ENCODE measurements at regions not wholly inside any gene's neighbourhood (a gene's known extent, or its start where the extent isn't known, plus 50 kb on each side); places are given as distances from the start of the nearest gene placed in this dataset.

DNA sequence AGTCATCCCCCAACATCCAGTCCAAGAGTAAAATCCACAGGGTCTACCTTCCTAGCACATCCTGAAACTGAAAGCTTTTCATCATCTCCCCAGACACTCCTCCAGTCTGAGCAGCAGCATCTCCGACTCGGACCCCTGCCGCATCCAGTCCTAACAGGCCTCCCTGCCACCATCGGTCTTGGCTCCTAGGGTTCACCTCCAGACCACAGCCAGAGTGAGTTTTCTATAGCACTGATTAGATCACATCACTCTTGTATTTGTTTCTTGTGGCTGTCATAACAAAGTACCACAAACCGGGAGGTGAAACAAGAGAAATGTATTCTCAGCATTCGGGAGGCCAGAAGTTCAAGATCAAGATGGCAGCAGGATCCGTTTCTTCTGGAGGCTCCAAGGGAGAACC lies 187.8 kb downstream of the TOMM20 start:
- H3K9me3 ChIP-seq (ENCODE audit: control insufficient read depth in 2 of 3, low read length in 3 of 3) = no peaks in the 10 kb centered on the region
- Mint-ChIP-seq H3K4me1 (peaks cover 6 to 21% (median 10%) of the 10 kb centered on the region in 7 donors), H3K27ac (no peak overlapping the region), H3K27me3 (no peaks in the 10 kb centered on the region), H3K36me3 (peaks cover 0 to 18% (median 0%) of the 10 kb centered on the region in 5 donors), H3K4me3 (no peak overlapping the region), H3K9me3 (peaks cover 0 to 14% (median 0%) of the 10 kb centered on the region in 11 donors)
- DNase-seq (peak in 1 of 9 donors; percentile 21), ATAC-seq (peak; percentile 31)
- no peaks in the 10 kb centered on the region for H3K36me3 ChIP-seq (ENCODE audit: control insufficient read depth in 2 of 3, insufficient read depth in 3 of 3, low read length in 3 of 3)
- ChIA-PET CTCF (no interaction called here), POLR2A (no interaction called here)
- H3K4me3 ChIP-seq (ENCODE audit: low read length) = no peak overlapping the region
- no peak overlapping the region for H3K27ac ChIP-seq (ENCODE audit: low read depth, low read length)
- H3K4me1 ChIP-seq (ENCODE audit: control insufficient read depth in 2 of 2, insufficient read depth in 2 of 2, low read length in 2 of 2) = no peaks in the 10 kb centered on the region
- no peaks in the 10 kb centered on the region for H3K27me3 ChIP-seq (ENCODE audit: control insufficient read depth in 2 of 2, insufficient read depth in 2 of 2, low read length in 2 of 2)
- intact Hi-C loops (cut with micrococcal nuclease) = no loop called here

DNA sequence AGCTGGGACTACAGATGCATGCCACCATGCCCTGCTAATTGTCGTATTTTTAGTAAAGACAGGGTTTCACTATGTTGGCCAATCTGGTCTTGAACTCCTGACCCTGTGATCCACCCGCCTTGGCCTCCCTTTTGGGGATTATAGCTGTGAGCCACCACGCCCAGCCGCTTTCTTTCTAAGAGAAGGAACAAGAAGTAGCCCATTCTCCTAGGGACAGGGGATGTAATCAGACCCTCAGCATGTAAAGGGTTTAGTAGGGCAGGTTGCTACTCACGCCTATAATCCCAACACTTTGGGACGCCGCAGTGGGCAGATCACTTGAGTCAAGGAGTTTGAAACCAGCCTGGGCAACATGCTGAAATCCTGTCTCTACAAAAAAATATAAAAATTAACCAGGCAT lies 189.7 kb downstream of the TOMM20 start:
- H3K4me3 Mint-ChIP-seq = no peak overlapping the region
- no peak overlapping the region for H3K27ac Mint-ChIP-seq
- CTCF ChIA-PET = interaction anchor here (0.7 kb wide), 1 partner anchor 11 kb away, joined by 3 read pairs; no protein-coding TSS in a partner anchor
- POLR2A ChIA-PET = no interaction called here
- Histone ChIP-seq H3K36me3 (ENCODE audit: control insufficient read depth in 2 of 3, insufficient read depth in 3 of 3, low read length in 3 of 3) (no peaks in the 10 kb centered on the region), H3K4me1 (ENCODE audit: control insufficient read depth in 2 of 2, insufficient read depth in 2 of 2, low read length in 2 of 2) (no peaks in the 10 kb centered on the region), H3K9me3 (ENCODE audit: control insufficient read depth in 2 of 3, low read length in 3 of 3) (no peaks in the 10 kb centered on the region), H3K4me3 (ENCODE audit: low read length) (no peak overlapping the region), H3K27me3 (ENCODE audit: control insufficient read depth in 2 of 2, insufficient read depth in 2 of 2, low read length in 2 of 2) (no peaks in the 10 kb centered on the region), H3K27ac (ENCODE audit: low read depth, low read length) (no peak overlapping the region)
- H3K27me3 Mint-ChIP-seq = no peaks in the 10 kb centered on the region
- intact Hi-C loops (cut with micrococcal nuclease) = no loop called here
- peaks cover 0 to 15% (median under 1%) of the 10 kb centered on the region in 7 donors for H3K4me1 Mint-ChIP-seq
- DNase-seq (peak in 1 of 9 donors; percentile 6), ATAC-seq (no peak)
- H3K9me3 Mint-ChIP-seq = peaks cover 0 to 5% (median 0%) of the 10 kb centered on the region in 11 donors
- H3K36me3 Mint-ChIP-seq = peaks cover 0 to 11% (median 0%) of the 10 kb centered on the region in 5 donors

DNA sequence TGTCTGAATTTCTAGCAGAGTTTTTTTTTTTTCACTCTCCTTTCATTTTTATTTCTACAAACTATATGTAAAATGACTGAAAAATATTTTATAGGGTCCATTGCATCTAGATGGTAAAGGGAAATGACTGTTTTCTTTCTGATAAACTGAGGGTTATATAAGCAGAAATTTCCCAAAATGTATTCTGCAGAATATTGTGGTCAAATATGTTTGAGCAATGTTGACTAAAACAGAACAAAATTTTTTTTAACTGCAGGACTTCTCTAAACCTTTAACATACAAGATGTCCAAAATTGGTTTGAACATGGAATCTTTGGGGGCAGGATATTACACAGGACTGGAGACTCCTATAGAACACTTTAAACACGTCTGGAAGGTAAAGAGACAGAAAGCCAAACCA lies 190.5 kb downstream of the TOMM20 start:
- H3K27ac ChIP-seq (ENCODE audit: low read depth, low read length) = no peak overlapping the region
- H3K9me3 ChIP-seq (ENCODE audit: control insufficient read depth in 2 of 3, low read length in 3 of 3) = no peaks in the 10 kb centered on the region
- peaks cover 0 to 2% (median 0%) of the 10 kb centered on the region in 11 donors for H3K9me3 Mint-ChIP-seq
- H3K4me3 ChIP-seq (ENCODE audit: low read length) = no peak overlapping the region
- no peak overlapping the region for H3K27ac Mint-ChIP-seq
- ChIA-PET CTCF (interaction anchor here (0.7 kb wide), 1 partner anchor 10 kb away, joined by 3 read pairs; no protein-coding TSS in a partner anchor), POLR2A (interaction anchor here (0.7 kb wide), 1 partner anchor 49 kb away, joined by 3 read pairs; no protein-coding TSS in a partner anchor)
- H3K36me3 ChIP-seq (ENCODE audit: control insufficient read depth in 2 of 3, insufficient read depth in 3 of 3, low read length in 3 of 3) = no peaks in the 10 kb centered on the region
- no peaks in the 10 kb centered on the region for H3K4me1 ChIP-seq (ENCODE audit: control insufficient read depth in 2 of 2, insufficient read depth in 2 of 2, low read length in 2 of 2)
- ATAC-seq = no peak
- intact Hi-C loops (cut with micrococcal nuclease) = no loop called here
- H3K36me3 Mint-ChIP-seq = peaks cover 0 to 6% (median 0%) of the 10 kb centered on the region in 5 donors
- H3K4me3 Mint-ChIP-seq = no peak overlapping the region
- no peak for DNase-seq
- no peaks in the 10 kb centered on the region for H3K27me3 ChIP-seq (ENCODE audit: control insufficient read depth in 2 of 2, insufficient read depth in 2 of 2, low read length in 2 of 2)
- peaks cover 0 to 22% (median 0%) of the 10 kb centered on the region in 7 donors for H3K4me1 Mint-ChIP-seq
- no peaks in the 10 kb centered on the region for H3K27me3 Mint-ChIP-seq

DNA sequence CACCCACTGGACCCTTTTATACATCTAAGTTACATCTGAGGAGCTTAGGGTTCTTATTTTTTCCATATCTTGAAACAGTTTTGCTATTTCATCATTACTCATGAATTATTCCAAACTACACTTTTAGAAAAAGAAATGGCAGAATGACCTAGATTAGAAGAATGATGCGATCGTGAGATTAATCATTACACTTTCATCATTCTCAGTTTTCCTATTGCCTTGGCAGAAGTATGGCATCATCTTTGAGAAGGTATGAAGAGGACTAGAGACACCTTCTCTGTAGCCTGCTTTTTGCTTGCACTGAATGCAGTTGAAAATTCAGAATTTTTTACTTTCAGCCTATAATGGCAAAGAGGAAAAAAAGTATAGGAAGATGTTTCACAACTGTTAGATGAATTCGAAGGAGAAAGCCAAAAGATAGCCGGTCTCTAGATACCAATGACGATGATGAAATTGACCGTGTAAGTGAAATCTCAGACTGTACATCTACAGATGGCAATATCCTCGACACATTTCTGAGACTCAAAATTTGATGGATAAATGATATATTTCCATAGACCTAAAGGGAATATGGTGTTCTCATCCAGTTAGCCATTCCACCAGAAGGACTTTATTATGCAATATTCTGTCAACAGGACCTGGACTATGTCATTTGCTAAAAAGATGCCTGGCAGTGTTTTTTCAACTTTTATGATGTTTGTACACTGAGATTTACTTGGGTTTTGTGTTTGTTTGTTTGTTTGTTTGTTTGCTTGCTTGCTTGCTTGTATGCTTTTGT lies 191.8 kb downstream of the TOMM20 start:
- ATAC-seq (no peak), DNase-seq (no peak)
- no peaks in the 10 kb centered on the region for H3K4me1 ChIP-seq (ENCODE audit: control insufficient read depth in 2 of 2, insufficient read depth in 2 of 2, low read length in 2 of 2)
- H3K36me3 ChIP-seq (ENCODE audit: control insufficient read depth in 2 of 3, insufficient read depth in 3 of 3, low read length in 3 of 3) = no peaks in the 10 kb centered on the region
- no peaks in the 10 kb centered on the region for H3K9me3 ChIP-seq (ENCODE audit: control insufficient read depth in 2 of 3, low read length in 3 of 3)
- H3K27ac ChIP-seq (ENCODE audit: low read depth, low read length) = no peak overlapping the region
- H3K36me3 Mint-ChIP-seq = peaks cover 0 to 4% (median 0%) of the 10 kb centered on the region in 5 donors
- intact Hi-C loops (cut with micrococcal nuclease) = no loop called here
- H3K27ac Mint-ChIP-seq = no peak overlapping the region
- H3K4me1 Mint-ChIP-seq = peaks cover 0 to 36% (median 4%) of the 10 kb centered on the region in 7 donors
- no peaks in the 10 kb centered on the region for H3K27me3 ChIP-seq (ENCODE audit: control insufficient read depth in 2 of 2, insufficient read depth in 2 of 2, low read length in 2 of 2)
- no peaks in the 10 kb centered on the region for H3K27me3 Mint-ChIP-seq
- CTCF ChIA-PET = no interaction called here
- H3K9me3 Mint-ChIP-seq = peaks cover 0 to 3% (median 0%) of the 10 kb centered on the region in 11 donors
- H3K4me3 Mint-ChIP-seq = no peak overlapping the region
- POLR2A ChIA-PET = no interaction called here
- H3K4me3 ChIP-seq (ENCODE audit: low read length) = no peak overlapping the region

DNA sequence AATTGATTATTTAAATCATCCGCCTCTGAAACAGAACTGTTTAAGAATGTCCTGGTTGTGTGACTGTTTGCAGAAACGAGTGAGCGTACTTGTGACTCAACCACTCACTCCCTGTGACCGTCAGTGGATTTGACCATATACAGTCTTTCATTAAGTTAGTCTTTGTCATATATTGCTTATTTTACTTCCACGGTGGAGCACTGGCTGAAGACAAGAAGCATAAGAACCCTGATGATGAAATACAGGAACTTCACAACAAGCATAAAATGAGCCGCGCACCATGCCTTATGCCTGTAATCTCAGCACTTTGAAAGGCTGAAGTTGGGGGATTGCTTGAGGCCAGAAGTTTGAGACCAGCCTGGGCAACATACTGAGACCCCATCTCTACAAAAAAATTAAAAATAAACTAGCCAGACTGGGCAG lies 194.0 kb downstream of the TOMM20 start:
- ChIA-PET POLR2A (interaction anchor here (0.7 kb wide), 1 partner anchor 110 kb away, joined by 3 read pairs; no protein-coding TSS in a partner anchor), CTCF (no interaction called here)
- Histone ChIP-seq H3K9me3 (ENCODE audit: control insufficient read depth in 2 of 3, low read length in 3 of 3) (no peaks in the 10 kb centered on the region), H3K4me3 (ENCODE audit: low read length) (no peak overlapping the region), H3K27ac (ENCODE audit: low read depth, low read length) (no peak overlapping the region), H3K36me3 (ENCODE audit: control insufficient read depth in 2 of 3, insufficient read depth in 3 of 3, low read length in 3 of 3) (no peaks in the 10 kb centered on the region), H3K4me1 (ENCODE audit: control insufficient read depth in 2 of 2, insufficient read depth in 2 of 2, low read length in 2 of 2) (peaks cover 0 to 6% of the 10 kb centered on the region in 2 donors), H3K27me3 (ENCODE audit: control insufficient read depth in 2 of 2, insufficient read depth in 2 of 2, low read length in 2 of 2) (no peaks in the 10 kb centered on the region)
- H3K9me3 Mint-ChIP-seq = peaks cover 0 to 3% (median 0%) of the 10 kb centered on the region in 11 donors
- intact Hi-C loops (cut with micrococcal nuclease) = no loop called here
- H3K27me3 Mint-ChIP-seq = no peaks in the 10 kb centered on the region
- ATAC-seq (peak; percentile 84), DNase-seq (no peak)
- peak overlapping the region in 1 of 9 donors; percentile 29 for H3K27ac Mint-ChIP-seq
- H3K36me3 Mint-ChIP-seq = peaks cover 0 to 4% (median 0%) of the 10 kb centered on the region in 5 donors
- no peak overlapping the region for H3K4me3 Mint-ChIP-seq
- H3K4me1 Mint-ChIP-seq = peaks cover 0 to 42% (median 7%) of the 10 kb centered on the region in 7 donors

- ATAC-seq = peak; percentile 74
- Mint-ChIP-seq H3K27me3 (no peaks in the 10 kb centered on the region), H3K36me3 (peaks cover 0 to 4% (median 0%) of the 10 kb centered on the region in 5 donors), H3K9me3 (peaks cover 0 to 3% (median 0%) of the 10 kb centered on the region in 11 donors), H3K4me3 (peak overlapping the region in 1 of 10 donors; percentile 21), H3K4me1 (peaks cover 7 to 53% (median 19%) of the 10 kb centered on the region in 7 donors), H3K27ac (peak overlapping the region in 1 of 9 donors; percentile 67)
- H3K36me3 ChIP-seq (ENCODE audit: control insufficient read depth in 2 of 3, insufficient read depth in 3 of 3, low read length in 3 of 3) = no peaks in the 10 kb centered on the region
- no peaks in the 10 kb centered on the region for H3K27me3 ChIP-seq (ENCODE audit: control insufficient read depth in 2 of 2, insufficient read depth in 2 of 2, low read length in 2 of 2)
- intact Hi-C loops (cut with micrococcal nuclease) = no loop called here
- ChIA-PET CTCF (no interaction called here), POLR2A (interaction anchor here (0.9 kb wide), 1 partner anchor 9 kb away, joined by 4 read pairs; no protein-coding TSS in a partner anchor)
- no peak overlapping the region for H3K4me3 ChIP-seq (ENCODE audit: low read length)
- peak in 1 of 9 donors; percentile 32 for DNase-seq
- H3K9me3 ChIP-seq (ENCODE audit: control insufficient read depth in 2 of 3, low read length in 3 of 3) = no peaks in the 10 kb centered on the region
- peaks cover 0 to 18% of the 10 kb centered on the region in 2 donors for H3K4me1 ChIP-seq (ENCODE audit: control insufficient read depth in 2 of 2, insufficient read depth in 2 of 2, low read length in 2 of 2)
- H3K27ac ChIP-seq (ENCODE audit: low read depth, low read length) = no peak overlapping the region
Measured at GRCh38 chr1:234933475-234933874, 195.2 kb downstream of the TOMM20 start.
